ENCODE measurements at regions not wholly inside any gene's neighbourhood (a gene's known extent, or its start where the extent isn't known, plus 50 kb on each side); places are given as distances from the start of the nearest gene placed in this dataset.

GRCh38 chr16:65909310-65910050 lies 457.0 kb upstream of the CDH5 start:
- Mint-ChIP-seq H3K27me3 (ENCODE audit: insufficient read depth) (no peaks in the 10 kb centered on the region), H3K36me3 (ENCODE audit: low read depth) (no peaks in the 10 kb centered on the region), H3K27ac (no peak overlapping the region), H3K4me1 (ENCODE audit: low read depth) (no peaks in the 10 kb centered on the region), H3K9me3 (no peaks in the 10 kb centered on the region), H3K4me3 (no peak overlapping the region)
- intact Hi-C loops (cut with micrococcal nuclease): no loop called here
- no peak for DNase-seq (ENCODE audit: low spot score)

- H3K27ac Mint-ChIP-seq: no peak overlapping the region
- H3K27me3 Mint-ChIP-seq (ENCODE audit: insufficient read depth): no peaks in the 10 kb centered on the region
Measured at GRCh38 chr16:65908568-65908967, 457.9 kb upstream of the CDH5 start.

GRCh38 chr16:65905331-65905730 lies 461.2 kb upstream of the CDH5 start:
- Mint-ChIP-seq H3K4me1 (ENCODE audit: low read depth) (no peaks in the 10 kb centered on the region), H3K36me3 (ENCODE audit: low read depth) (no peaks in the 10 kb centered on the region), H3K27ac (no peak overlapping the region), H3K4me3 (no peak overlapping the region), H3K27me3 (ENCODE audit: insufficient read depth) (no peaks in the 10 kb centered on the region), H3K9me3 (no peaks in the 10 kb centered on the region)
- intact Hi-C loops (cut with micrococcal nuclease): no loop called here
- no peak for DNase-seq (ENCODE audit: low spot score)

More at GRCh38 chr16:65908568-65908967, 457.9 kb upstream of the CDH5 start:
- Mint-ChIP-seq H3K4me1 (ENCODE audit: low read depth) (no peaks in the 10 kb centered on the region), H3K9me3 (no peaks in the 10 kb centered on the region), H3K36me3 (ENCODE audit: low read depth) (no peaks in the 10 kb centered on the region), H3K4me3 (no peak overlapping the region)
- DNase-seq (ENCODE audit: low spot score): no peak
- intact Hi-C loops (cut with micrococcal nuclease): no loop called here

- no peaks in the 10 kb centered on the region for H3K9me3 Mint-ChIP-seq
- H3K36me3 Mint-ChIP-seq (ENCODE audit: low read depth): no peaks in the 10 kb centered on the region
- no peak overlapping the region for H3K27ac Mint-ChIP-seq
- no peak overlapping the region for H3K4me3 Mint-ChIP-seq
- no peak for DNase-seq (ENCODE audit: low spot score)
- intact Hi-C loops (cut with micrococcal nuclease): no loop called here
- no peaks in the 10 kb centered on the region for H3K4me1 Mint-ChIP-seq (ENCODE audit: low read depth)
- no peaks in the 10 kb centered on the region for H3K27me3 Mint-ChIP-seq (ENCODE audit: insufficient read depth)
Measured at GRCh38 chr16:65896448-65897153, 469.9 kb upstream of the CDH5 start.

GRCh38 chr16:65895906-65896305 lies 470.6 kb upstream of the CDH5 start:
- Mint-ChIP-seq H3K9me3 (no peaks in the 10 kb centered on the region), H3K36me3 (ENCODE audit: low read depth) (no peaks in the 10 kb centered on the region), H3K4me1 (ENCODE audit: low read depth) (no peaks in the 10 kb centered on the region), H3K4me3 (no peak overlapping the region), H3K27ac (no peak overlapping the region), H3K27me3 (ENCODE audit: insufficient read depth) (no peaks in the 10 kb centered on the region)
- intact Hi-C loops (cut with micrococcal nuclease): no loop called here
- no peak for DNase-seq (ENCODE audit: low spot score)

GRCh38 chr16:65895486-65895885 lies 471.0 kb upstream of the CDH5 start:
- DNase-seq (ENCODE audit: low spot score): no peak
- Mint-ChIP-seq H3K4me1 (ENCODE audit: low read depth) (no peaks in the 10 kb centered on the region), H3K27me3 (ENCODE audit: insufficient read depth) (no peaks in the 10 kb centered on the region), H3K4me3 (no peak overlapping the region), H3K9me3 (no peaks in the 10 kb centered on the region), H3K27ac (no peak overlapping the region), H3K36me3 (ENCODE audit: low read depth) (no peaks in the 10 kb centered on the region)
- intact Hi-C loops (cut with micrococcal nuclease): no loop called here

GRCh38 chr16:65890203-65890602 lies 476.3 kb upstream of the CDH5 start:
- no peak overlapping the region for H3K27ac Mint-ChIP-seq
- no peak overlapping the region for H3K4me3 Mint-ChIP-seq
- H3K36me3 Mint-ChIP-seq (ENCODE audit: low read depth): no peaks in the 10 kb centered on the region
- H3K27me3 Mint-ChIP-seq (ENCODE audit: insufficient read depth): no peaks in the 10 kb centered on the region
- DNase-seq (ENCODE audit: low spot score): no peak
- H3K9me3 Mint-ChIP-seq: no peaks in the 10 kb centered on the region
- intact Hi-C loops (cut with micrococcal nuclease): no loop called here
- no peaks in the 10 kb centered on the region for H3K4me1 Mint-ChIP-seq (ENCODE audit: low read depth)

GRCh38 chr16:65889533-65889966 lies 476.9 kb upstream of the CDH5 start:
- Mint-ChIP-seq H3K27ac (no peak overlapping the region), H3K9me3 (no peaks in the 10 kb centered on the region), H3K27me3 (ENCODE audit: insufficient read depth) (no peaks in the 10 kb centered on the region), H3K36me3 (ENCODE audit: low read depth) (no peaks in the 10 kb centered on the region), H3K4me1 (ENCODE audit: low read depth) (no peaks in the 10 kb centered on the region), H3K4me3 (no peak overlapping the region)
- intact Hi-C loops (cut with micrococcal nuclease): no loop called here
- no peak for DNase-seq (ENCODE audit: low spot score)

GRCh38 chr16:65888201-65888600 lies 478.3 kb upstream of the CDH5 start:
- Mint-ChIP-seq H3K27me3 (ENCODE audit: insufficient read depth) (no peaks in the 10 kb centered on the region), H3K9me3 (no peaks in the 10 kb centered on the region), H3K27ac (no peak overlapping the region), H3K4me3 (no peak overlapping the region), H3K4me1 (ENCODE audit: low read depth) (no peaks in the 10 kb centered on the region), H3K36me3 (ENCODE audit: low read depth) (no peaks in the 10 kb centered on the region)
- DNase-seq (ENCODE audit: low spot score): no peak
- intact Hi-C loops (cut with micrococcal nuclease): no loop called here

- Mint-ChIP-seq H3K27me3 (ENCODE audit: insufficient read depth) (no peaks in the 10 kb centered on the region), H3K9me3 (no peaks in the 10 kb centered on the region), H3K27ac (no peak overlapping the region), H3K4me1 (ENCODE audit: low read depth) (no peaks in the 10 kb centered on the region), H3K4me3 (no peak overlapping the region), H3K36me3 (ENCODE audit: low read depth) (no peaks in the 10 kb centered on the region)
- intact Hi-C loops (cut with micrococcal nuclease): no loop called here
- no peak for DNase-seq (ENCODE audit: low spot score)
Measured at GRCh38 chr16:65884018-65884417, 482.5 kb upstream of the CDH5 start.

- no peaks in the 10 kb centered on the region for H3K36me3 Mint-ChIP-seq (ENCODE audit: low read depth)
- no peak for DNase-seq (ENCODE audit: low spot score)
- intact Hi-C loops (cut with micrococcal nuclease): no loop called here
- H3K27me3 Mint-ChIP-seq (ENCODE audit: insufficient read depth): no peaks in the 10 kb centered on the region
- H3K27ac Mint-ChIP-seq: no peak overlapping the region
- H3K4me3 Mint-ChIP-seq: no peak overlapping the region
- no peaks in the 10 kb centered on the region for H3K9me3 Mint-ChIP-seq
- no peaks in the 10 kb centered on the region for H3K4me1 Mint-ChIP-seq (ENCODE audit: low read depth)
Measured at GRCh38 chr16:65878347-65878746, 488.1 kb upstream of the CDH5 start.

GRCh38 chr16:65876624-65877023 lies 489.9 kb upstream of the CDH5 start:
- no peaks in the 10 kb centered on the region for H3K27me3 Mint-ChIP-seq (ENCODE audit: insufficient read depth)
- H3K4me1 Mint-ChIP-seq (ENCODE audit: low read depth): no peaks in the 10 kb centered on the region
- no peak overlapping the region for H3K27ac Mint-ChIP-seq
- no peak for DNase-seq (ENCODE audit: low spot score)
- H3K4me3 Mint-ChIP-seq: no peak overlapping the region
- intact Hi-C loops (cut with micrococcal nuclease): no loop called here
- no peaks in the 10 kb centered on the region for H3K9me3 Mint-ChIP-seq
- H3K36me3 Mint-ChIP-seq (ENCODE audit: low read depth): no peaks in the 10 kb centered on the region

- no peaks in the 10 kb centered on the region for H3K9me3 Mint-ChIP-seq
- no peak overlapping the region for H3K27ac Mint-ChIP-seq
- no peaks in the 10 kb centered on the region for H3K27me3 Mint-ChIP-seq (ENCODE audit: insufficient read depth)
- intact Hi-C loops (cut with micrococcal nuclease): no loop called here
- no peak for DNase-seq (ENCODE audit: low spot score)
- no peaks in the 10 kb centered on the region for H3K4me1 Mint-ChIP-seq (ENCODE audit: low read depth)
- no peak overlapping the region for H3K4me3 Mint-ChIP-seq
- no peaks in the 10 kb centered on the region for H3K36me3 Mint-ChIP-seq (ENCODE audit: low read depth)
Measured at GRCh38 chr16:65876056-65876408, 490.5 kb upstream of the CDH5 start.
